GM21526 (cell line): ENCODE measurements at regions not wholly inside any gene's neighbourhood (a gene's known extent, or its start where the extent isn't known, plus 50 kb on each side); places are given as distances from the start of the nearest gene placed in this dataset.

ENCODE experiments used
- ATAC-seq: cut with Tn5 transposase; IDR thresholded peaks from one replicate; pipeline ENCODE4 v1.9.1; 2021; ENCODE audit warnings: moderate library complexity; ENCODE audit not compliant: unreplicated experiment, low FRiP score

DNA sequence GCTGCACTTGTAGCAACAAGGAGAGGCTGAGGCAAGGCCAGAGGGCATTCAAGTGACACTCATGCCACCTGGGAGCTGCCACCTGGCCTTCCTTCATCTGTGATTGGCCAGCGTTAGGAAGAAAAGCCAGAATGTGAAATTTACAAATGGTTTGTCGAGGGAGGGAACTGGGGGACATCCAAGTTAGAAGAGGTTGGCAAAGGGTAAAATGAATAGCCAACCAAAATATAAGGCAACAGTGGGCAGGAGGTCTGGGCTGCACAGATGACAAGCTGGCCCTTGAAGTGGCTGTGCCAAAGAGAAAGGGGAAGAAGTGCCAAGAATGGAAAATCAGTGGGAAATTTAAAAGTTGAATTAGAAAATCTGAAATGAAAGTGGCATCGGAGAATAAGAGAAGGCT lies 221.4 kb downstream of the C11orf91 start:
- ATAC-seq, result no peak

DNA sequence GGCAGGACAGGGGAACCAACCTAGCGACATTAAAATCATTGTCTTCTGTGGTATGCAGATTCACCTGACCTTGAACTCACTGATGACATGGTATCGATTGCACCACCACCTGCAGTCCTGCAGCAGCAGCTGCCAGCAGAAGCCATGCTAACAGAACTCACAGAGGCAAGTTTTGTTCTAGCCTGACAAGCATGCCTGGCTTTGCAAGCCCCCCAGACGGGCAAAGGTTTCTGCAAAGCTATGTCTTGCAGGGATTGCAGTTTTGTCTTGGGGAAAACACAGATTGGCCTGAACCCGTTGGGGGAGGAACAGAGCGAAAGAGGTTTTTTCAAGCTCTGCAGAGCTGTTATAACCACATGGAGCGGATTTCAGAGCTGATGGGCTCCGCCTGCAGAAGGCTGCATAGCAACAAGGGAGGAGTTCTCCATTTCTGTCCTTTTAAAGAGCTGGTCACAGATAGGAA lies 221.0 kb downstream of the HIPK3 start:
- ATAC-seq, result no peak

DNA sequence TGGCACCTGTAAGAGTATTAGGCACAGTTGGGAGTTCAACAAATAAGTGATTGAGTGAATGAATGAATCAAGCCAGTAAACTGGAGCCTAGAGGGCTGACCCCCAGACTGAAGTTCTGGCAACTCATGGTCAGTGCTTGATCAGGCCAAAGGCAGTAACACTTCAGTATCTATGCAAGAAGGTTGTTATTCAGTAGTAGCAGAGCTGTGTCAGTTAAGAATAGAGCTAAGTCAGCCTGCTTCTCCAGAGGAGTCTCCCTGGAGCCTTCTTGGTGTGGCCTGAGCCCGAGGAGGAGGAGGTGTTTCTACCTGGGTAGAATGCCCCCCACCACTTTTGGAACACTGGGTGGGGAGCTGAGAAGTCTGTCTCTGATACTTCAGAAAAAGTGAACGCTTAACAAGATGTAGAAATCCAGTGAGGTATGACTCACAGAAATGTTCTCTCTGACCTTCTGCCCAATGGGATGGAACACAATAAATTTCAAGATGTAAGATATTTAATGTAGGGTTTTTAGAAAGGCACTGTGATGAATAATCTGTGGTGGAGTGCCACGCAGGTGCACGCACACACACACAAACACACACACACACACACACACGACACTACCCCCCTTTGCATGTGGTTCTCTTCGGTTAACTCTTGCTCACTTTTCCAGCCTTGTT lies 219.9 kb downstream of the HIPK3 start:
- no peak for ATAC-seq

DNA sequence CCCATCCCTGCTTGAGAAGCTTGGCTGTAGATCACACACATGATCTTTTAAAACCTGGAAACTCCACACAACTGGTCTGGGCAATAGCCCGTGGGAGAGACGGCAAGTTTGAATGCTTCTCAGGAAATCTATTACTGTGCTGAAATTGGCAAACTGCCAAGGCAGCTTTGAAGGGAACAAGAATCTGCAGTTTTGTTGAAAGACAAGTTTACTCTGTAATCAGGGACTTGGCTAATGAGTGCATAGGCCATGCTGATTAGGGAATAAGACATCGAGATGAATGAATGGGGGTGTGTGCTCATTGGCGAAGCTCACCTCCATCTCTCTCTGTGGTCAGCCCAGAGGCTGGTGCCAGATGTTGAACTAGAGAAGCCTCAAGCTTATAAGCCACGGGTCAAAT lies 218.8 kb downstream of the HIPK3 start:
- no peak for ATAC-seq

DNA sequence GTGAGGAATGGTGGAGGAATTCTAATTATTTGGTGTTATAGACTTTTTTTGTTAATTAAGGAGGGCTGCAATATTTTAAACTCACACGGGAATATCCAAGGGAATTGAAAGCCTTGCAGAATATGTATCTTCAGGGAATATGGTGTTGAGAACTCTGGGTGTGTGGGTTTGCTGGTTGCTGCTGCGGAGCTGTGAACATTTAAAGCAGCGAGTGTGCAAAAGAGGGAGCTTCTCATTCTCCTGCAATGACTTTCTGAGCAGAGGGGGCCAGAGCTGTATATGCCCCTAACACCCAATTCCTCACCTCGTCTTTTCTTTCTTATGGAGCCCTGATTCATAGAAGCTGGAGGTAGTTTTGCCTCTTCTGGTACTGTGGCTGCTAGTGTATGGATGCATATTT lies 217.7 kb downstream of the HIPK3 start:
- ATAC-seq, result no peak

DNA sequence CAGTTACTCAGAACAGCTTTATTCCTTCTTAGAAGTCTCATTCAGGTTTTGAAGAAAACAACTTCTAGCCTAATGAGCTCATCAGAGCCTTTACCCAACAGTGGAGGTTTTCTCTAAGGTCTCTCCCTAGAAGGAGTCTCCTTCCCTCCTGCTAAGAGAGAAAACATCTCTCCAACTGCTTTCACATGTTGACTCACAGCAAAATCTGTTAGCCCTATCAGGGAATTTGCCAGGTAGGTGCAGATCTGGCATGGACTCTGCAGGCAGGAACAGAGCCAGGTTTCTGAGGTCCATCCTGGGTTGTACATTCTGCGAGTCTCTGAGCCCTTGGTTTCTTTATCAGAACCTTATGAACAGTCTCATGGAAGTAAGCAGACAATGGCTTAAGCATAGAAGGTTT lies 214.4 kb downstream of the HIPK3 start:
- ATAC-seq, result no peak

DNA sequence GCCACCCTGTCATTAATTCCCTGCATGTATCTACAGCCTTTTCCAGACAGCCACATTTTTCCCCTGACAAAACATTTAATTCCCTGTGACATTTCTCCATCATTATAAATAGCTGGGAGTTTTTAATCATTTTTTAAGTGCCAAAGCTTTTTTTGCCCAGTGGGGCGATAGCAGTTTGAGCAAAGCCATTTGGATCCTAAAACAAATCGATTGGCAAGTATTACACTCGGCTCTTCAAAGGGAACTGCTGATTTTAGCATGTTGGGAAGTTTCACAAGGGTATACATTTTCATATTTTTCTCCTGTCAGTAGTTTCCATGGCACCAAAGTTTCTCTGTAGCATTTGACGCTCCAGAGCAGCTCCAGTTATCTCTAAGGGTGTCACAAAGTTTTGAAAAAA lies 210.8 kb downstream of the HIPK3 start:
- ATAC-seq, result no peak

DNA sequence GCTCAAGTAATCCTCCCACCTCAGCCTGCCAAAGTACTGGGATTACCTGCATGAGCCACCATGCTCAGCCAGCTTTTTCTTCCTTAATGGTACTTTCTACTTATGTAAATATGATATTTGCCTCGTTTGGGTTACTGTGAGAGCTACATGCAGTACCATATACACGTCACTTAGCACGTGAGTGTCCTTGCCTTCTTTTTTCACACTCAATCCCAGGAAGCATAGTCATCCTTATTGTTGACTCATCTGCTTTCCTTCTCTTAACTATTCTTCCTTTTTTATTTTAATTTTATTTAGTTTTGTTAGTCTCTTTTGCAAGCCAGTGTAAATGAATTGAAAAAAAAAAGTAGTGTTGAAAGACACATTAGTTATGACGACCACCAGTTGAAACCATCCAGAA lies 205.9 kb downstream of the HIPK3 start:
- no peak for ATAC-seq

DNA sequence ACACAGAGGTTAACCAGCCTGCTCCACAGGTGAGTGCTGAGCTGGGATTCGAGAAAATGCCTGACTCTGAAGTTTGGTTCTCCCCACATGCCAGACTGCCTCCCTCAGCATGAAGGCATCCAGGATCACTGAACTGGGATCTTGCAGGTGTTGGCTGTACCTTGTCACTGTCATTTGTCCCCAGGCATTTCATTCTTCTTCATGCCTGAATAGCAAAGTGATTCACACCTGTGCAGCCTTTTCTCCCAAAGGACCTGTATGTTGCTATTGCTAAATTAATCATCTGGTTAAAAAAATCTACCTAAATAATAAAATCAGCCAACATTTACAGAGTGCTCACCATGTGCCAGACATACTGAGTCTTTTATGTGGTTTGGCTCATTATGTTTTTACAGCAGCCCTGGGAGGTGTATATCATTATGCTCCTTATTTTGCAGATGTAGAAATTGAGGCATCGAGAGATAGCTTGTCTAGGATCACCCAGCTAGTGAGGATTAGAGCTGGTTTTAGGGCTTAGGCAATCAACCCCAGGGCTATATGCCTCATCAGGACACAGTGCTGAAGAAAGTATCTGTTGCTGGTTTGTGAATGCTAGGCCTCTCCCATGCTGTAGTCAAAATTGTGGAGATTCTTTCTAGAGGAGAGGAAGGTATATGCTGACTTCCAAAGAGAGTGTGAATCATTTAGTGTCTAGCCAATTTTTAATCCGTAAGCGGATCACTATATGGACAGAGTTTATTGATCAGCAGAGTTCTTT lies 204.4 kb downstream of the HIPK3 start:
- ATAC-seq, result no peak

DNA sequence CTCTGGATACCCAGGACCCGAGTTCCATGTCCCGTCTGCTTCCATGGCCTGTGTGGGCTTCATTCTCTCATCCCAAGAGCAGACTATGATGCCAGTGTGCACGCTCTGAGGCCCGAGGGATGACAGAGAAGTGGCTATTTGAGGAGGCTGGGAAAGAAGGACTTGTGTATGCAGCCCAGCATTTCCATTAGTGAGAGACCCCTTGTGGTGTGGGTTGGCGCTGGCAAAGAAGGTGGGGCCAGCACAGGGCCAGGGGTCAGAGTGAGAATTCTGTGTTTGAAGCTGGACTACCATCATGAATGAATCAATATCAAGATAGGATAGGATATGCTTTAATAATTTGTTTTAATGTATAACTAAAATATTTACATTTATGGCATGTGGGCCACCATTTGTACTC lies 200.8 kb downstream of the HIPK3 start:
- ATAC-seq, result no peak

DNA sequence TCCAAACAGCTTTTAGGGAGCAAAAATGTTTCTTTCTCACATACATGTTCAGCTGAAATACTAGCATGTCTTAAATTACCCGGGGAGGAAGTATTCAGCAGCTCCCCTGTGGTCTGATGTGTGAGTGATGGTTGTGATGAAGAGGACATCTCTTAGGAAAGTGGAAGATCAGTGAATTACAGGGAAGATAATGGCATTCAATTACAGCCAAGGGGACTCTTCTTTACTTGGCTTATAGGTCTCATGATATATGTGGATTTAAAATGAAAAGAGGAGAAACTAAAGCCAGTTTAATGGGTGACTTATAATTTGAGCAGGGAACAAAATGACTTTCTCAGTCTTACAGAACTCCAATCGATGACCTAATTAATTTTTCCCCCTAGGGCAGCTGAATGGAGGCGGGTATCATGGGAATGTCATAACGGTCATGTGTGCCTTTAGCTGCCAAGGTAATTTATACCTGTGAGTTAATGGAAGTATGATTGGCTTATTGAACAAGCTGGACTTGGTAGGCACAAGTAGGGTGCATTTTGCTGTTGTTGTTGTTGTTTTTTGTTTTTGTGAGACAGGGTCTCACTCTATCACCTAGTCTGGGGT lies 198.8 kb downstream of the HIPK3 start:
- ATAC-seq, result no peak

DNA sequence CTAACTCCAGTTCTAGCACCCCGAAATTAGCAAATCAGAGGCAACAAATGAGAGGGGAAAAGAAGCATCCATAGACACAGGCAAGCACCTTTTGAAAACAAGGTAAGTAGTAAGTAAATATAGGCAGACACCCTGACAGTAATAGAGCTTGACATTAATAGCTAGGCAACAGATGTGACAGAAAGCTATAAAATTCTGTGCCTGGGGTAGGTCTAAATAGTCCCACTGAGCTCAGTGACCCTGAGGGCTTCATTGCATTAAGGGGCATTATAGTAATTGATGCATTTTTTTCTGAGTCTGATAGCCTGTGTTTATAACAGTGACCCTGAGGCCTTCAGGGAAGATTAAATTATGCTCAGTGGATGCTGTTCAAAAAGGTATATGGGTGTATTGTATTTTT lies 197.1 kb downstream of the HIPK3 start:
- no peak for ATAC-seq

DNA sequence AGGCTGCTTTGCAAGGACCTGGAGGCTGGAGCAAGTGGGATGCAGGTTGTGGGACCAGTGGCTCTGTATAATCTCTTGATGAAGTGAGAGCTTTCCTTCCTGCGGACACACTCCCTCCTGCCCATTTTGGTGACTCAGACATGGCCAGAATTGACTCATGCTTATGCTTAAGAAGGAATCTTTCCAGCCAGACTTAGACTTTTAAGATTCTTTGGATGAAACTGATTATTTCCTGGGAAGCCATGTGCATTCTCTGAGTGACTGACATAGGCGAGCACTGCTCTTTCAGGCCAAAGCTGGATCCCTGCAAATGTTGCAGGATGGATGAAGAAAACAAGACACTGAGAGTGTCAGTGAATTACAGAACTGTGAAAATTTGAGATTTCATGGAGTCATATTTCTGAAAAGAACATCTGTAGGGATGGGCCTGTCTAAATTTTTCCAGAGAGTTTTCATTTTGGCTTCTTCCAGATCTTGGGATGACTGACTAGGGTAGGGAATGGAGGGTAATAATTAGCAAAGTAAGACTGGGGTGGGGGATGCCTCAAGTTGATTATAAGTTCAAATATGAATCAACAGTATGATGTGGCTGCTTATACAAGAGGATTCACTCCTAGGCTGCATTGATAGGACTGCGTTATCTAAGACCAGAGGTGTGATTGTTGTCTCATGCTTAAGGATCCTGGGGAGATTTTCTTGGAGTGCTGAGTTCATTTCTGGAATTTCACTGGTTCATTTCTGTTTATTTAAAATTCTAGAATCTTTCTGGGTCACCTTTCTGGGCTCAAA lies 195.8 kb downstream of the HIPK3 start:
- no peak for ATAC-seq

DNA sequence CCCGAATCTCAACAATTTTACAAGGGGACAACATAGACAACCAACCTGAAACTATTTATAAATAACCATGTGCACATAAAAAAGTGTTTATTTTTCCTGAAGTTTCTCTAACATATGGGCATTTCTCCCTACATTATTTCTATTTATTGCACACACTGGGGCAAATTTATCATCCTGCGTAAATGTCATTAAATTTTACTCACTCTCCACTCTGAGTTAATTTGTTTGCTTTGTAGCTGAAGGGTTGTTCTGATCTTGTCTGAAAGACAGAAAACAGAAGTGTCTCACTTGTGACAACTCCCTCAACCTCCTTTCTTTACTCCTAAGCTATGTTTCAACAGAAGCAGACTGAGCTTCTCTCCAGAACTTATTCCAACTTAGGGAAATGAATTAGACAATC lies 194.2 kb downstream of the HIPK3 start:
- no peak for ATAC-seq

DNA sequence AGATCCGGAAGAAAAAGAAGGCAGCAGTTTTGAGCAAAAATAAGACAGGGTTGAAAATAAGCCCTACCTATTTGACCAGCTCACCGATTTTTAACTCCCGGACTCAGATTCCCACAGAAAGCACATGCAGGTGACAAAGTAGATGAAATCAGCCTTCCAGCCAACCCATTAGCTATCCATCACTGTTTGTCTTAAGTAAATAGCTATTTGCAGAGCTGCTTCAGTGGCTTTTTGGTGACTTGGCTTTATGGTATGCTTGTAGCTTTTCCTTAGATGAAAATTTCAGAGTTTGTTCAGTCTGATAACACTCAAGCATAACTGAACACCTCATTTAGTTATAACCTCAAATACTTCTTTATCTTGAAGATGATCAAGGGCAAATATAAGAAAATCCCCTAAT lies 192.6 kb downstream of the HIPK3 start:
- no peak for ATAC-seq

DNA sequence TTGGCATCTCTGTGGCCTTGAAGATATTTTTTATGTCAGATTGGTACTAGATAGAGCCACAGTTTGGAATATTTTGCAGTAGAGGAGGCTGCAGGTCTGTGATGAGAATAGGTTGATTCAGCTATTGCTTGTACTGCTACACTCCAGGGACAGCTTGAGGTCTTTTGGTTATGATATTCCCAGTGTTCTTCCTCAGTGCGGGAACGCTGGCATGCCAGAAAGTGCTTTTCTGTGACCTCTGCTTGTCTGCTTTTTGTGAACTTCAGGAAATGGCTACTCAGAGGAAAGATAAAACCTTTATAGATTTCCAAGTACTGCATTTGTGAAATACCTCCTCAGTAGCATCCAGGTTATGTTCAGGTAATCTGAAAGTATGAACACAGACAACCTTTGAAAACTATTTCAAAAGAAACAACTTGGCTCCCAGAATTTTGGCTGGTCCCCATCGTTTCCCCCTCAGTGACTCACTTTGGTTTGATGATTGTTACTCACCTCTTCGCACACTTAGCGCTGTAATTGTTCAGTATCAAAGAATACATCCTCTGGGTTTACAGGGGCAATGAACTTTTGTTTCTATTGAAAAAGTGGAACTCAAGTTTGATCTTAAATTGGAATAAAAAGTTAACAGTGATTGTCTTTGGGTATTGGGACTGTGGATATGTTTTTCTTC lies 191.4 kb downstream of the HIPK3 start:
- no peak for ATAC-seq

DNA sequence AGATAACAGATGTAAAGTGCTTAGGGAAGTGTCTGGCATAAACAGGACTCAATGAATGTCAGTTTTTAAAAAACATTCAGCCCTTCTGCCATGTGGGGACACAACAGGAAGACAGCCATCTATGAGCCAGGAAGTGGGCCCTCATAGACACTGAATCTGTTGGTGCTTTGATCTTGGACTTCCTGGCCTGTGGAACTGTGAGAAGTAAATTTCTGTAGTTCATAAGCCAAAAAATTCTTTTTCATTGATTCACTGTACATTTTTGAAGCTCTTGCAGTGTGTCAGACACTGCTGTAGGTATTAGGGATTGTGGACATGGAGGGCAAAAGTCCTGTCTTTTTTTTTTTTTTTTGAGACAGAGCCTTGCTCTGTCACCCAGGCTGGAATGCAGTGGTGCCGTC lies 188.6 kb downstream of the HIPK3 start:
- no peak for ATAC-seq

DNA sequence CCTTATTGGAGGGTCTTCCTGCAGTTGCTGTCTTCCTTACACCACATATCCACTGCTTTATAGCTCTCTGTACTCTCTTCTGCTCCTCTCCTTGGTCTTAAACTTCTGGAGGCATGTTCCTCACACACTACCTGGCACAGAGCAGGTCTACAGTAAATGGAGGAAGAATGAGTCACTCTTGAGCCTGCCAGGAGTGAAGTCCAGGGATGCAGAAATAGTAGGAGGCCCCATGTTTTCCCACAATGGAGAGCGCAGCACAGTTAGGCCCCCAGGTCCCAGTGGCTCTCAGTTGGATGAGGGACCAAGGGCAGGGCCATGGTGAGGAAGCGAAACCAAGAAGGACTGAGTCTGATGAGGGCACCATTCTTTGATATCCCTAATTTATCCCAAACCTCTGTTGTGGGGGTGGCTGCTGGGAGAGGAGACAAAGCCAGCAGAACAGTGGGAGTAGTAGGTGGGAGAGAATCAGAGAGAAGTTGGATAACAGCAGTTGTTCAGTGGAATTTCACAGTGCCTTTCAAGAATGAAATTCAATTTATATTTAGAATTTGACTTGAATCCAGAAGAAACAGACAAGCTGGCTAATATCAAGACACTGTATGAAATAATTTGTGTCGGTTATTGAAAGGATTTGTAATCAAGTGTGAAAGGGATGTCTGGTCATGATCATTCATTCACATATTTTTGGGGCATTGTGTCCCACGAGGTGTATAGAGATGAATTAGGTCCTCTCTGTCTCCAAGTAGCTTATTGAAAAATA lies 187.8 kb downstream of the HIPK3 start:
- ATAC-seq, result no peak

DNA sequence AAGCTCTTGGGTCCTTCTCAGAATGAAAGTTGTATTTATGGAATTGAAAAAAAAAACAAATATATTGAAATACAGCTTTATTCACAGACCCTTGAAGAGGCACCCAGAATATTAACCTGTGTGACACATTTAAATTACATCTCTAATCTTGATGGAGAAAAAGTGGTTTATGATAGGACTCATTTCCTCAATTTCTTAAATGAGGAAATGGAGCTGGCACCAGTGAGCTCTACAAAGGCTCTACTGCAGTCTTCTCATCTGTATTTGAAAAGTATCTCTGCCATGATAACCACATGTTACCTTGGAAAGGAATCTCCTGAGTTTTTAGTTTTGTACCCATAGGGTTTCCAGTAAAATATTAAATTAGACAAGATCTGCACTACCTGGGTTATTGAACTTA lies 186.5 kb downstream of the HIPK3 start:
- ATAC-seq, result no peak

DNA sequence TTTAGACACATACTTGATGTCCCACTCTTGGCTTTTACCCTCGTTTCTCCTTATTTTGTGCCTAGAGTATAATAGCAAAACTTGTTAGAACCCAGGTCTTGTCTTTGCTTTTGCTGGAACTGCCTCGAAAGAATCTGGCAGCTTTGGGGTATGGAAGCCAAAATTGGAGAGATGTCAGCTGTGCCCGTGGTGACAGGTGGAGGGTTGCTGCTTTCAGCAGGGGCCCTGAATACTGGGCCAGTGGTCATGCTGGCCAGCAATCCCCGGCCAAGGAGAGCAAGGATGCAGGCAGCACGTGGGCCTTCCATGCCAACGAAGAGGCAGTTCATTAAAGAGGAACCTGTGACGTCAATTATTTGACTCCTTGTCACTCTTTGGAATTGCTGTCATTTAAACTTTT lies 181.1 kb downstream of the HIPK3 start:
- ATAC-seq, result no peak
